WTC11 (cell line): ENCODE measurements at regions not wholly inside any gene's neighbourhood (a gene's known extent, or its start where the extent isn't known, plus 50 kb on each side); places are given as distances from the start of the nearest gene placed in this dataset.

ENCODE experiments used
- ATAC-seq: fragments of 200-7000 bp; cut with Tn5 transposase; 2 replicates; pipeline ENCODE4 v1.10.0; 2021; ENCODE audit warnings: mild to moderate bottlenecking, moderate library complexity
- CTCF ChIA-PET: fragments of 300-600 bp; sonication (Branson Sonifier 250); formaldehyde crosslinking; loops from one replicate; lab custom pipeline; 2021; ENCODE audit warnings: antibody characterized with exemption; lab: Charles Lee
- POLR2A ChIA-PET: fragments of 350-600 bp; sonication (Branson Sonifier 250); formaldehyde crosslinking; loops from one replicate; lab custom pipeline; 2021; ENCODE audit warnings: antibody characterized with exemption; lab: Charles Lee
- DNase-seq: peaks from one replicate; pipeline ENCODE4 v3.0.0; 2021; ENCODE audit warnings: low spot score
- H3K27ac Mint-ChIP-seq: 2 replicates; pipeline ENCODE4 v1.8.0; 2021; ENCODE audit warnings: mixed read lengths
- H3K27me3 Mint-ChIP-seq: 2 replicates; pipeline ENCODE4 v1.8.0; 2021; ENCODE audit warnings: low read depth, mild to moderate bottlenecking, moderate library complexity, mixed read lengths
- H3K36me3 Mint-ChIP-seq: 2 replicates; pipeline ENCODE4 v1.8.0; 2021; ENCODE audit warnings: mixed read lengths
- H3K4me1 Mint-ChIP-seq: 2 replicates; pipeline ENCODE4 v1.8.0; 2022; ENCODE audit warnings: mixed read lengths
- H3K4me3 Mint-ChIP-seq: 2 replicates; pipeline ENCODE4 v1.8.0; 2021; ENCODE audit warnings: mild to moderate bottlenecking, moderate library complexity, mixed read lengths
- H3K9me3 Mint-ChIP-seq: 2 replicates; pipeline ENCODE4 v1.8.0; 2021; ENCODE audit warnings: mixed read lengths
- ATF1 ChIP-seq: sonication (generic); formaldehyde crosslinking; IDR thresholded peaks from 2 replicates; pipeline ENCODE4 v1.8.1; 2023; ENCODE audit warnings: mild to moderate bottlenecking, moderate library complexity, missing genetic modification reagents
- CREM ChIP-seq: sonication (generic); formaldehyde crosslinking; IDR thresholded peaks from 2 replicates; pipeline ENCODE4 v1.8.1; 2022; ENCODE audit warnings: mild to moderate bottlenecking, missing genetic modification reagents, moderate library complexity
- EMX1 ChIP-seq: fragments of 250-450 bp; sonication (Bioruptor Pico); IDR thresholded peaks from 2 replicates; pipeline ENCODE4 v1.8.0; 2021; ENCODE audit warnings: mild to moderate bottlenecking
- GRHL2 ChIP-seq: fragments of 250-450 bp; sonication (Bioruptor Pico); IDR thresholded peaks from 2 replicates; pipeline ENCODE4 v1.8.0; 2022; ENCODE audit warnings: mild to moderate bottlenecking, moderate library complexity; ENCODE audit not compliant: insufficient replicate concordance, severe bottlenecking
- HMGA2 ChIP-seq: fragments of 250-450 bp; sonication (Bioruptor Pico); IDR thresholded peaks from 2 replicates; pipeline ENCODE4 v1.4.0; 2021; ENCODE audit warnings: mild to moderate bottlenecking, moderate library complexity
- IRF2 ChIP-seq: sonication (generic); formaldehyde crosslinking; IDR thresholded peaks from 2 replicates; pipeline ENCODE4 v1.8.0; 2022; ENCODE audit warnings: low read depth, missing genetic modification reagents, borderline replicate concordance
- MXD4 ChIP-seq: fragments of 250-450 bp; sonication (Bioruptor Pico); IDR thresholded peaks from 2 replicates; pipeline ENCODE4 v1.8.0; 2021; ENCODE audit warnings: mild to moderate bottlenecking, moderate library complexity, borderline replicate concordance
- MYBL2 ChIP-seq: sonication (generic); formaldehyde crosslinking; IDR thresholded peaks from 2 replicates; pipeline ENCODE4 v1.8.1; 2023; ENCODE audit warnings: mild to moderate bottlenecking, moderate library complexity, missing genetic modification reagents
- NFATC4 ChIP-seq: fragments of 250-450 bp; sonication (Bioruptor Pico); IDR thresholded peaks from 2 replicates; pipeline ENCODE4 v1.9.0; 2021; ENCODE audit warnings: mild to moderate bottlenecking
- OVOL2 ChIP-seq: fragments of 250-450 bp; sonication (Bioruptor Pico); IDR thresholded peaks from 2 replicates; pipeline ENCODE4 v1.9.0; 2021; ENCODE audit warnings: mild to moderate bottlenecking, borderline replicate concordance
- SOX15 ChIP-seq: fragments of 250-450 bp; sonication (Bioruptor Pico); IDR thresholded peaks from 2 replicates; pipeline ENCODE4 v1.9.0; 2021; ENCODE audit warnings: mild to moderate bottlenecking
- ZBTB21 ChIP-seq: sonication (generic); formaldehyde crosslinking; IDR thresholded peaks from 2 replicates; pipeline ENCODE4 v1.8.1; 2023; ENCODE audit warnings: mild to moderate bottlenecking, missing genetic modification reagents, borderline replicate concordance
- ZNF121 ChIP-seq: sonication (generic); formaldehyde crosslinking; IDR thresholded peaks from 2 replicates; pipeline ENCODE4 v1.8.0; 2023; ENCODE audit warnings: missing genetic modification reagents
- ZNF138 ChIP-seq: sonication (generic); formaldehyde crosslinking; conservative IDR thresholded peaks from 2 replicates; pipeline ENCODE4 v1.8.1; 2022; ENCODE audit warnings: mild to moderate bottlenecking, moderate library complexity, missing genetic modification reagents
- ZNF219 ChIP-seq: sonication (generic); formaldehyde crosslinking; IDR thresholded peaks from 2 replicates; pipeline ENCODE4 v1.8.0; 2023; ENCODE audit warnings: missing genetic modification reagents, mild to moderate bottlenecking, borderline replicate concordance
- ZNF263 ChIP-seq: sonication (generic); formaldehyde crosslinking; IDR thresholded peaks from 2 replicates; pipeline ENCODE4 v1.8.1; 2022; ENCODE audit warnings: low read depth, mild to moderate bottlenecking, moderate library complexity, missing genetic modification reagents
- ZNF396 ChIP-seq: fragments of 250-450 bp; sonication (Bioruptor Pico); IDR thresholded peaks from 2 replicates; pipeline ENCODE4 v1.8.0; 2021; ENCODE audit warnings: mild to moderate bottlenecking, moderate library complexity, borderline replicate concordance
- ZNF423 ChIP-seq: fragments of 250-450 bp; sonication (Bioruptor Pico); IDR thresholded peaks from 2 replicates; pipeline ENCODE4 v2.1.2; 2022; ENCODE audit warnings: mild to moderate bottlenecking, moderate library complexity
- ZNF671 ChIP-seq: fragments of 250-450 bp; sonication (Bioruptor Pico); IDR thresholded peaks from 2 replicates; pipeline ENCODE4 v1.8.0; 2021; ENCODE audit warnings: mild to moderate bottlenecking
- TF ChIP-seq, protein P1 (sequence below): fragments of 250-450 bp; sonication (Bioruptor Pico); IDR thresholded peaks from 2 replicates; pipeline ENCODE4 v1.9.0; 2021; ENCODE audit warnings: moderate library complexity, mild to moderate bottlenecking, inconsistent platforms, borderline replicate concordance
- TF ChIP-seq, protein P2 (sequence below): sonication (generic); formaldehyde crosslinking; conservative IDR thresholded peaks from 2 replicates; pipeline ENCODE4 v1.8.1; 2023; ENCODE audit warnings: mild to moderate bottlenecking, low read depth, missing genetic modification reagents, moderate library complexity
- TF ChIP-seq, protein P3 (sequence below): sonication (generic); formaldehyde crosslinking; IDR thresholded peaks from 2 replicates; pipeline ENCODE4 v1.8.1; 2023; ENCODE audit warnings: mild to moderate bottlenecking, missing genetic modification reagents, moderate library complexity
- TF ChIP-seq, protein P4 (sequence below): sonication (generic); formaldehyde crosslinking; conservative IDR thresholded peaks from 2 replicates; pipeline ENCODE4 v1.8.1; 2022; ENCODE audit warnings: mild to moderate bottlenecking, missing genetic modification reagents
- TF ChIP-seq, protein P5 (sequence below): sonication (generic); formaldehyde crosslinking; IDR thresholded peaks from 2 replicates; pipeline ENCODE4 v1.8.1; 2022; ENCODE audit warnings: missing genetic modification reagents, borderline replicate concordance
- TF ChIP-seq, protein P6 (sequence below): sonication (generic); formaldehyde crosslinking; IDR thresholded peaks from 2 replicates; pipeline ENCODE4 v1.8.1; 2023; ENCODE audit warnings: mild to moderate bottlenecking, missing genetic modification reagents
- TF ChIP-seq, protein P7 (sequence below): sonication (generic); formaldehyde crosslinking; IDR thresholded peaks from 2 replicates; pipeline ENCODE4 v1.8.1; 2022; ENCODE audit warnings: low read depth, missing genetic modification reagents, borderline replicate concordance

DNA sequence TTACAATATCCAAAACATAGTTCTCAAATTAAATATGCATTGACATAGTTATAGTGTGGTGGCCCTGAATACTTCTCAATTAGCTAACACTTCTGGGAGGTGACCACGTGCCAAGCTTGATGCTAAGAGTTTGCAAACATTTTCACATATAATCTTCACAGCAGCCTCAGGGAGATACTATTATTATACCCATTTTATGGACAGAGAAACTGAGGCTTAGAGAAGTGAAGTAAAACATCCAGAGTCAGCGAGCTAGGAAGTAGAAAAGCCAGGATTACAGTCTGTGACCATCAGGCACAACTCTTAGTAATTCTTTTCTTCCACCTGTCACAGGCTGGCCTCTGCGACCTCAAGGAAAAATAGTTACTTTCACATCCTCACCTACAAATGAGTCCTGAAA is 102.2 kb upstream of the IRX6 start:
- H3K27me3 Mint-ChIP-seq = peaks cover 3% of the 10 kb centered on the region; the same call in 1 of the 2 replicates
- no peak overlapping the region for H3K27ac Mint-ChIP-seq
- TF ChIP-seq, protein P1, sequence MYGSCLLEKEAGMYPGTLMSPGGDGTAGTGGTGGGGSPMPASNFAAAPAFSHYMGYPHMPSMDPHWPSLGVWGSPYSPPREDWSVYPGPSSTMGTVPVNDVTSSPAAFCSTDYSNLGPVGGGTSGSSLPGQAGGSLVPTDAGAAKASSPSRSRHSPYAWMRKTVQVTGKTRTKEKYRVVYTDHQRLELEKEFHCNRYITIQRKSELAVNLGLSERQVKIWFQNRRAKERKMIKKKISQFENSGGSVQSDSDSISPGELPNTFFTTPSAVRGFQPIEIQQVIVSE (CRISPR knock-in tag) = no peak
- TF ChIP-seq, protein P2, sequence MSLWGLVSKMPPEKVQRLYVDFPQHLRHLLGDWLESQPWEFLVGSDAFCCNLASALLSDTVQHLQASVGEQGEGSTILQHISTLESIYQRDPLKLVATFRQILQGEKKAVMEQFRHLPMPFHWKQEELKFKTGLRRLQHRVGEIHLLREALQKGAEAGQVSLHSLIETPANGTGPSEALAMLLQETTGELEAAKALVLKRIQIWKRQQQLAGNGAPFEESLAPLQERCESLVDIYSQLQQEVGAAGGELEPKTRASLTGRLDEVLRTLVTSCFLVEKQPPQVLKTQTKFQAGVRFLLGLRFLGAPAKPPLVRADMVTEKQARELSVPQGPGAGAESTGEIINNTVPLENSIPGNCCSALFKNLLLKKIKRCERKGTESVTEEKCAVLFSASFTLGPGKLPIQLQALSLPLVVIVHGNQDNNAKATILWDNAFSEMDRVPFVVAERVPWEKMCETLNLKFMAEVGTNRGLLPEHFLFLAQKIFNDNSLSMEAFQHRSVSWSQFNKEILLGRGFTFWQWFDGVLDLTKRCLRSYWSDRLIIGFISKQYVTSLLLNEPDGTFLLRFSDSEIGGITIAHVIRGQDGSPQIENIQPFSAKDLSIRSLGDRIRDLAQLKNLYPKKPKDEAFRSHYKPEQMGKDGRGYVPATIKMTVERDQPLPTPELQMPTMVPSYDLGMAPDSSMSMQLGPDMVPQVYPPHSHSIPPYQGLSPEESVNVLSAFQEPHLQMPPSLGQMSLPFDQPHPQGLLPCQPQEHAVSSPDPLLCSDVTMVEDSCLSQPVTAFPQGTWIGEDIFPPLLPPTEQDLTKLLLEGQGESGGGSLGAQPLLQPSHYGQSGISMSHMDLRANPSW = no peak
- TF ChIP-seq, protein P3, sequence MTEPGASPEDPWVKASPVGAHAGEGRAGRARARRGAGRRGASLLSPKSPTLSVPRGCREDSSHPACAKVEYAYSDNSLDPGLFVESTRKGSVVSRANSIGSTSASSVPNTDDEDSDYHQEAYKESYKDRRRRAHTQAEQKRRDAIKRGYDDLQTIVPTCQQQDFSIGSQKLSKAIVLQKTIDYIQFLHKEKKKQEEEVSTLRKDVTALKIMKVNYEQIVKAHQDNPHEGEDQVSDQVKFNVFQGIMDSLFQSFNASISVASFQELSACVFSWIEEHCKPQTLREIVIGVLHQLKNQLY = no peak
- no peak for TF ChIP-seq ZBTB21 (CRISPR knock-in tag)
- no peak for TF ChIP-seq ZNF121 (CRISPR knock-in tag)
- no peak for TF ChIP-seq NFATC4 (CRISPR knock-in tag)
- TF ChIP-seq, protein P4, sequence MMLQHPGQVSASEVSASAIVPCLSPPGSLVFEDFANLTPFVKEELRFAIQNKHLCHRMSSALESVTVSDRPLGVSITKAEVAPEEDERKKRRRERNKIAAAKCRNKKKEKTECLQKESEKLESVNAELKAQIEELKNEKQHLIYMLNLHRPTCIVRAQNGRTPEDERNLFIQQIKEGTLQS = no peak
- no peak for TF ChIP-seq HMGA2 (CRISPR knock-in tag)
- TF ChIP-seq ATF1 (CRISPR knock-in tag) = no peak
- TF ChIP-seq SOX15 (CRISPR knock-in tag) = no peak
- TF ChIP-seq IRF2 (CRISPR knock-in tag) = no peak
- no peak for TF ChIP-seq ZNF219
- TF ChIP-seq EMX1 = no peak
- TF ChIP-seq, protein P5, sequence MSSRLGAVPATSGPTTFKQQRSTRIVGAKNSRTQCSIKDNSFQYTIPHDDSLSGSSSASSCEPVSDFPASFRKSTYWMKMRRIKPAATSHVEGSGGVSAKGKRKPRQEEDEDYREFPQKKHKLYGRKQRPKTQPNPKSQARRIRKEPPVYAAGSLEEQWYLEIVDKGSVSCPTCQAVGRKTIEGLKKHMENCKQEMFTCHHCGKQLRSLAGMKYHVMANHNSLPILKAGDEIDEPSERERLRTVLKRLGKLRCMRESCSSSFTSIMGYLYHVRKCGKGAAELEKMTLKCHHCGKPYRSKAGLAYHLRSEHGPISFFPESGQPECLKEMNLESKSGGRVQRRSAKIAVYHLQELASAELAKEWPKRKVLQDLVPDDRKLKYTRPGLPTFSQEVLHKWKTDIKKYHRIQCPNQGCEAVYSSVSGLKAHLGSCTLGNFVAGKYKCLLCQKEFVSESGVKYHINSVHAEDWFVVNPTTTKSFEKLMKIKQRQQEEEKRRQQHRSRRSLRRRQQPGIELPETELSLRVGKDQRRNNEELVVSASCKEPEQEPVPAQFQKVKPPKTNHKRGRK (CRISPR knock-in tag) = no peak
- no peak for TF ChIP-seq ZNF671
- TF ChIP-seq ZNF396 (CRISPR knock-in tag) = no peak
- TF ChIP-seq, protein P6, sequence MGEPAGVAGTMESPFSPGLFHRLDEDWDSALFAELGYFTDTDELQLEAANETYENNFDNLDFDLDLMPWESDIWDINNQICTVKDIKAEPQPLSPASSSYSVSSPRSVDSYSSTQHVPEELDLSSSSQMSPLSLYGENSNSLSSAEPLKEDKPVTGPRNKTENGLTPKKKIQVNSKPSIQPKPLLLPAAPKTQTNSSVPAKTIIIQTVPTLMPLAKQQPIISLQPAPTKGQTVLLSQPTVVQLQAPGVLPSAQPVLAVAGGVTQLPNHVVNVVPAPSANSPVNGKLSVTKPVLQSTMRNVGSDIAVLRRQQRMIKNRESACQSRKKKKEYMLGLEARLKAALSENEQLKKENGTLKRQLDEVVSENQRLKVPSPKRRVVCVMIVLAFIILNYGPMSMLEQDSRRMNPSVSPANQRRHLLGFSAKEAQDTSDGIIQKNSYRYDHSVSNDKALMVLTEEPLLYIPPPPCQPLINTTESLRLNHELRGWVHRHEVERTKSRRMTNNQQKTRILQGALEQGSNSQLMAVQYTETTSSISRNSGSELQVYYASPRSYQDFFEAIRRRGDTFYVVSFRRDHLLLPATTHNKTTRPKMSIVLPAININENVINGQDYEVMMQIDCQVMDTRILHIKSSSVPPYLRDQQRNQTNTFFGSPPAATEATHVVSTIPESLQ (CRISPR knock-in tag) = no peak
- H3K9me3 Mint-ChIP-seq = peaks cover 24% of the 10 kb centered on the region
- CTCF ChIA-PET = interaction anchor here (0.6 to 1.1 kb wide), 2 partner anchors 36 to 130 kb away, joined by 3 to 4 read pairs; no protein-coding TSS in a partner anchor
- POLR2A ChIA-PET = no interaction called here
- peaks cover 21% of the 10 kb centered on the region for H3K36me3 Mint-ChIP-seq
- ATAC-seq (no peak), DNase-seq (no peak)
- peaks cover 15% of the 10 kb centered on the region for H3K4me1 Mint-ChIP-seq
- H3K4me3 Mint-ChIP-seq = no peak overlapping the region

DNA sequence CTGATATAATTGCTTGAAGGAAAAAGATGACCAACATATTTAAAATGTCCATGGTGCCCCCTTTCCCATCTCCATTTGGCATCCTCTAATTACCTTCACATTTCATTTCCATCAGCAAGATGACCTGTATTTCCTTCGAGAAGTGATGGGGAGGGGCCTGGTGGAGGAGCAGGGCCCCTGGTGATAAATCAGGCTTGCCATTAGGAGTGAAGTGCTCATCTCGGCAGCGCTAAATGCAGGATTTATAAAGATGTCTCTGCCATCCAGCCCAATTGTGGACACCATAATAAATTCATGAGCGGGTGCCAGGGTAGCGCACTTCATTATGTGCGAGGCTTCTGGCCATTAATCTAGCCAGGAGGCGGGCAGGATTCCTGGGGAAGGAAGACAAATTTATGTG is 101.5 kb upstream of the IRX6 start:
- ATAC-seq = no peak
- no peak overlapping the region for H3K4me3 Mint-ChIP-seq
- peaks cover 23% of the 10 kb centered on the region for H3K36me3 Mint-ChIP-seq
- ChIA-PET POLR2A (no interaction called here), CTCF (interaction anchor here (0.6 to 1.1 kb wide), 2 partner anchors 35 to 130 kb away, joined by 3 to 4 read pairs; no protein-coding TSS in a partner anchor)
- no peak overlapping the region for H3K27ac Mint-ChIP-seq
- DNase-seq = no peak
- peaks cover 24% of the 10 kb centered on the region for H3K9me3 Mint-ChIP-seq
- H3K4me1 Mint-ChIP-seq = peaks cover 18% of the 10 kb centered on the region
- H3K27me3 Mint-ChIP-seq = peaks cover 3% of the 10 kb centered on the region; the same call in 1 of the 2 replicates
- TF ChIP-seq OVOL2 = no peak
- TF ChIP-seq, protein P7, sequence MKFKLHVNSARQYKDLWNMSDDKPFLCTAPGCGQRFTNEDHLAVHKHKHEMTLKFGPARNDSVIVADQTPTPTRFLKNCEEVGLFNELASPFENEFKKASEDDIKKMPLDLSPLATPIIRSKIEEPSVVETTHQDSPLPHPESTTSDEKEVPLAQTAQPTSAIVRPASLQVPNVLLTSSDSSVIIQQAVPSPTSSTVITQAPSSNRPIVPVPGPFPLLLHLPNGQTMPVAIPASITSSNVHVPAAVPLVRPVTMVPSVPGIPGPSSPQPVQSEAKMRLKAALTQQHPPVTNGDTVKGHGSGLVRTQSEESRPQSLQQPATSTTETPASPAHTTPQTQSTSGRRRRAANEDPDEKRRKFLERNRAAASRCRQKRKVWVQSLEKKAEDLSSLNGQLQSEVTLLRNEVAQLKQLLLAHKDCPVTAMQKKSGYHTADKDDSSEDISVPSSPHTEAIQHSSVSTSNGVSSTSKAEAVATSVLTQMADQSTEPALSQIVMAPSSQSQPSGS (CRISPR knock-in tag) = no peak
- TF ChIP-seq ZNF423 = no peak
- TF ChIP-seq CREM (CRISPR knock-in tag) = no peak
- no peak for TF ChIP-seq MYBL2
- no peak for TF ChIP-seq ZNF263 (CRISPR knock-in tag)
- no peak for TF ChIP-seq MXD4 (CRISPR knock-in tag)
- TF ChIP-seq ZNF138 (CRISPR knock-in tag) = no peak
- TF ChIP-seq GRHL2 (CRISPR knock-in tag) = no peak
